NCI-H2081 treated with DMSO at 0.1 percent for 48 hours (cell line): ENCODE measurements at regions not wholly inside any gene's neighbourhood (a gene's known extent, or its start where the extent isn't known, plus 50 kb on each side); places are given as distances from the start of the nearest gene placed in this dataset.
"Not testable (repeated sequence)": the region's sequence is repeated elsewhere in the genome, so short reads cannot be mapped to it uniquely, and the experiment has no call there.

Experiments
- DNase-seq: peaks from one replicate; lab custom pipeline; 2025; lab: John Stamatoyannopoulos, UW

- no peak for DNase-seq
These were observed 550.3 kb downstream of the SMARCA1 start for GRCh38 chrX:128973033-128973432.

- DNase-seq, result no peak
These were observed 562.0 kb downstream of the SMARCA1 start for GRCh38 chrX:128961290-128961689.

DNA sequence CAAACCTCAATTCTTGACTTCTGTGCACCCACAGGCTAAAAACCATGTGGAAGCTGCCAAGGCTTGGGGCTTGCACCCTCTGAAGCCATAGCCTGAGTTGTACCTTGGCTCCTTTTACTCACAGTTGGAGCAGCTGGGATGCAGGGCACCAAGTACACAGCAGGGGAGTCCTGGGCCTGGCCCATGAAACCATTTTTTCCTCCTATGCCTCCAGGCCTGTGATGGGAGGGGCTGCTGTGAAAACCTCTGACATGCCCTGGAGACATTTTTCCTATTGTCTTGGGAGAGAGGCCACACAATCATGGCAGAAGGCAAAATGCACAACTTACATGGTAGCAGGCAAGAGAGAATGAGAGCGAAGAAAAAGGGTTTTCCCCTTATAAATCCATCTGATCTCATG lies 568.6 kb downstream of the SMARCA1 start:
- not testable (repeated sequence) for DNase-seq

GRCh38 chrX:128931071-128931470 lies 592.2 kb downstream of the SMARCA1 start:
- DNase-seq, result no peak

DNA sequence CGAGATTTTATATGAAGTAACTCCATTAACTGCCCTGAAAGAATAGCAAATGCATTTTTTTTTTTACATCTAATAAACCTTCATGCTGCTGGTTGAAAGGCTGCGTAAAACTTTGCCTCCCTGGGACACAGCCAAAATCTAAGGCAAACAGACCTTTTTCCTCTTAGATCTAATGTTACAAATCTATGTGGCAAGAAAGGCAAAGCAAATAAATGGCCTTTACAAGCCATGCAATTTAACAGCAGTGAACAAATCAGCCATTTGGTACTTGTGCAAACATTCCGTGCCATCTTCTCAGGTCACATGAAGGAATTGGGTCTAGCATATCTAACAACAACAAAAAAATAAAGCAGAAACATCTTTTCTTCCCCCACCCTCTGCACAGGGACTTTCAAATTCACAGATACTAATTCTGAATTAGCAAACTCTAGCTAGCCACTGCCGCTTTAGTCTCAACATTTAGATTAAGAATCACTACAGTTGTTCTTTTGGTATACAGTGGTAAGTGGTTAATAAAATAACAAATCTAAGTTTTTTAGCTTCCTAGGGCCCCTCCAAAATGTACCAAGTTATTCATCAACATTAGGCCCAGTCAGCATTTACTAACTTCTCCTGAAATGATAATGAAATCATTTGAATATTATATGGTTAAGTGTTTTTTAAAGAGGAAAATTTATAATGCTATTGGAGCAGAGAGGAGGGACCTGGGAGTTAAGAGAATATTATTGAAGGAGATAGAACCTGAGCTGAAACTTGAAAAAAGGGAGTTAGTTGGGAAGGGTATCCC lies 593.8 kb downstream of the SMARCA1 start:
- DNase-seq, result peak; percentile 50

- DNase-seq, result no peak
These were observed 594.7 kb downstream of the SMARCA1 start for GRCh38 chrX:128928636-128929035.

DNA sequence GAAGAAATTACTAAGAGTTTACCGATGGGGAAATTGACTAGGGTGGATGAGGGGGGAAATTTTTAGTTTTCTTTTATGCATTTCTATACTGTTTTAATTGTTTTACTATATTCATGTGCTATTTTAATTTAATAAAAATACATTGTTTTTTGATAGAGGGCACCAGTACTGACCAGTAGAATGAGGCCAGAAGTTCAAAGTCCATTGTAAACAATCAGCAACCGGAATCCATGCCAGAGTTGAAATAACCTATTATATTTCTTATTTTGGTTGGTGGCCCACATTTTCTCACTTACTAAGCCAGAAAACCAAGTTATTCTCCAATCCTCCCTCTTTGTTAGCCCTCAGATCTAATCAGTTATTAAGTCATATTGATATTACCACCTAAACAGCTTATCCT lies 595.9 kb downstream of the SMARCA1 start:
- no peak for DNase-seq

- DNase-seq, result no peak
These were observed 616.5 kb downstream of the SMARCA1 start for GRCh38 chrX:128906753-128907152.

DNA sequence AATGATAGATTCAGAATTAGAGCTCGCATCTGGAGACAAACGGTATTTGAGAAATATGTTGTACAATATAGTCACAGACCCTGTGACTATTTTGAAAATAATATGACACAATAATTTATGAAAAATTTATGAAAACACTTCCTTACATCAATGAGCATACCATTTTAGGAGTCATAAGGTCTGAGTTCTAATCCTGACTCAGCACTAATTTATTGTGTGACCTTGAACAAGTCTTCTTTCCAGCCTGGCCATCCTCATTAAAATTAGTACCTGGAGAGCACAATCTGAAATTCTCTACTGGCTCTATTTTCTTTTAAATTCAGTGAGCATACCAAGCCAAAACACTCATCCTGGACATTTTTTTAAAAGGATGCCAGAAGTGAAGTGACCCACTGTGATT lies 622.3 kb downstream of the SMARCA1 start:
- DNase-seq, result no peak

- DNase-seq, result no peak
These were observed 625.7 kb downstream of the SMARCA1 start for GRCh38 chrX:128897621-128898020.

DNA sequence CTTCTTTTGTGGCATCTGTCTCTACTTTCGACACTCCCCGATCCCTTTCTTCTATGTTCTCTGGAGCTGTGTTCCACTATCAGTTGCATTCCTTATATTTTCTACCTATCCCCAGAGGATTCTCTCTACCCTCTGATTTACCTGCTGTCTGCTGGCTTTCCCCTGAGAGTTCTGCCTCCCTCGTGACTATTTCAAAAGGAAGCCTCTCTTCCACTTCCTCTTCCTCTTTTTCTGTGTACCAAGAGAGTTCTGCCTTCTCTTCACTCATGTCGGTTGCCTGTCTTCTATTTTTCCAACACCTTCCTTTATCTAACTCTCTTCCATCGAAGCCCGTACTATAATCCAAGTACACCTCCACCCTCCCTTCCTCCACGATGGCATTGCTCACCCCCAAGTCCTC lies 631.7 kb downstream of the SMARCA1 start:
- DNase-seq, result no peak

GRCh38 chrX:128884430-128884829 lies 638.9 kb downstream of the SMARCA1 start:
- no peak for DNase-seq

GRCh38 chrX:128883650-128884049 lies 639.6 kb downstream of the SMARCA1 start:
- no peak for DNase-seq

DNA sequence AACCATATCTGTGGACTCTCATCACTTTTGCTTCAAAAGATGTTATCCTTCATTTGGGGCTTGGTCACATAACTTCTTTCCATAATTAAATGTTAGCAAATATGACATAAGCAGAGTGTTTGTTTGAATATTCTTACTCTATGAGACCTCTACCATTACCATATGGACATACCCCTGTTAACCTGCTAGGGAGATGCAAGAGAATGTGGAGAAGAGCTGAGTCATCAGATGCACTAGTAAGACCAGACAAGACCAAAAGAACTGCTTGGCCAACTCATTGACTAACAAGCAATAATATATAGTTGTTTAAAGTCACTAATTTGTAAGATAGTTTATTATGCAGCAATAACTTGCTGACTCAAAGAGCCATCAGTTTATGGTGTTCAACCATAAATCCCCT lies 652.9 kb downstream of the SMARCA1 start:
- DNase-seq, result no peak

DNA sequence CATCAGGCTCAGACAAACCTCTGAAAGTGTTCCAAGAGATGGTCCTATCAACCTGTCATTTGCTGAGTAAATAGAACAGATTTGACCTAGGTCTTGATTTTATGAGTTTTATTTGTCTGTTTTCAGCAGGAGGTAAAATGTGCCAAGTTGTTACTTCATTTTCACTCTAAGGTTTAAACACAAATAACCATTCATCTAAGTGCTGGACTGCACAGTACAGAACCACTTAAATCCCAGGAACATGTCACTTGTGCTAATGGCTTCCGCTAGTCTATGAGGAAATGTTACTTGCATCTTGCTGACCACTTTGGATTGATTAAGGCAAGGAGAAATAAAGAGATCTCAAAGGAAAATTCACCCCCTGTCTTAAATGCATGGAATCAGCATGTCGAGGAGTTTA lies 660.7 kb downstream of the SMARCA1 start:
- no peak for DNase-seq

GRCh38 chrX:128848374-128848773 lies 674.9 kb downstream of the SMARCA1 start:
- DNase-seq, result no peak

DNA sequence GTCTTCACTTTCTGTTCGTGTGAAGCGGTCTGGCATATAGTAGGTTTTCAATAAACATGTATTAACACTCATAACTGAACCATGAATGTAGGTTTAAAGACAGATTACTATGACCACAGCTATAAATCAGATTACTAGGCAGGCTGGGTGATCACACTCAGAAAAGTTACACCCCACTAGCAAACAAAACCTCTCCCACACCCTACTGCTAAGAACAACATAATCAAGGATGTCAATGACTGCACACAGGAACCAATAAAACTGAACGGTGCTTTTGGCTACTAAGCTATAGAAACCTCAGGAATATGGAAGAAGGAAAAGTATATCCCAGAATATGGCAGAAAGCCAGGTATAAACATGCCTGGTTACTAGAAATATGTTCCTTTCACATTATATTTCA lies 676.9 kb downstream of the SMARCA1 start:
- DNase-seq, result no peak

- DNase-seq, result no peak
These were observed 704.6 kb downstream of the SMARCA1 start for GRCh38 chrX:128818690-128819089.

DNA sequence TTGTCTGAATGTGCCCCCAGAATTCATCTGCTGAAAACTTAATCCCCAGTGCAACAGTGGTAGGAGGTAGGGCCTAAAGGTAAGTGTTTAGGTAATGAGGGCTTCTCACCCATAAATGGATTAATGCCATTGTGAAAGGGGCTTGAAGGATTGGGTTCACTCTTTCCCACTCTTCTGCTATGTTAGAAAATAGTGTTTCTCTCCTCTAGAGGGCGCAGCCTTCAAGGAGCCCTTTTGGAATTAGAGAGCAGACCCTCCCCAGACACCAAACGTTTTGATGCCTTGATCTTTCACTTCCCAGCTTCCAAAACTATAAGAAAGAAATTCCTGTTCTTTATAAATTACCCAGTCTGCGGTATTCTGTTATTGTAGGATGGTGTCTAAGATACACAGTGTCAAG lies 706.4 kb downstream of the SMARCA1 start:
- peak; percentile 1 for DNase-seq

DNA sequence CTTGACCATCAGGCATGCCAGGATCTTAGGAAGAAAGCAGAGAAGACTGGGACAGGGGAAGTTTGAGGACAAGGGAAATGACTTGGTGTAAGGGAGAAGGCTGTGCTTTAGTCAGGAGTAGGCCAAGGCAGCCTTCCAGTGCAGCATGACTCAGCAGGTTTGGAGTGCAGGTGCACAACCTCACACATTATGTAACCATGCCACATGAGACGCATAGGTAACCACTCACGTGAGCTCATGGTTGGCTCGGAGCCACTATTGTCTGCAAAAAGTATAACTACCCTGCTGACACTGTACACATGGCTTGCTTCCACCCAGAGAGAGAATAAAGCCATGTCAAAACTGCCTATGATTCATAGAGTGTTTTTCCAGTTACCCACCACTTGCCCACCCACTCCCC lies 715.9 kb downstream of the SMARCA1 start:
- no peak for DNase-seq

- no peak for DNase-seq
These were observed 718.1 kb downstream of the SMARCA1 start for GRCh38 chrX:128805236-128805635.

GRCh38 chrX:128804828-128805227 lies 718.5 kb downstream of the SMARCA1 start:
- no peak for DNase-seq

DNA sequence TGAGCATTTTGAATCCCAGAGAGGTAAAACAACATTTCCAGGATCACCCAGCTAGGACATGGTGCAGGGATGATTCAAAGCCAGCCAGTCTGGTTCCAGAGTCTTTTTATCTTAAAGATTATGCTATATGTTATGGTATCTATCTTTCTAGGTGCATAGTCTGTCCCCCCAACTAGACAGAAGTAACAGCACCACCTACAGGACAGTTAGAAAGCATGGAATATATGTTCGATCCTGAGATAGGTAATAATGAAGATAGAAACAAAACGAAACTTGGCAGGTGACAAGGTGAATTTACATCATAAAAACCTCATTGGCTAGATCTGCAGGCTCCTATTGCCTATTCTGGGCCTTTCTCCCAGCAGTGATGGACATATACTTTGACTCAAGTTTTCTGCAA lies 723.2 kb downstream of the SMARCA1 start:
- no peak for DNase-seq

DNA sequence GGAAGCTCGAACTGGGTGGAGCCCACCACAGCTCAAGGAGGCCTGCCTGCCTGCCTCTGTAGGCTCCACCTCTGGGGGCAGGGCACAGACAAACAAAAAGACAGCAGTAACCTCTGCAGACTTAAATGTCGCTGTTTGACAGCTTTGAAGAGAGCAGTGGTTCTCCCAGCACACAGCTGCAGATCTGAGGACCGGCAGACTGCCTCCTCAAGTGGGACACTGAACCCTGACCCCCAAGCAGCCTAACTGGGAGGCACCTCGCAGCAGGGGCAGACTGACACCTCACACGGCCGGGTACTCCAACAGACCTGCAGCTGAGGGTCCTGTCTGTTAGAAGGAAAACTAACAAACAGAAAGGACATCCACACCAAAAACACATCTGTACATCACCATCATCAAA lies 730.9 kb upstream of the ACTRT1 start:
- DNase-seq, result not testable (repeated sequence)
